ENCODE measurements at regions not wholly inside any gene's neighbourhood (a gene's known extent, or its start where the extent isn't known, plus 50 kb on each side); places are given as distances from the start of the nearest gene placed in this dataset.

DNA sequence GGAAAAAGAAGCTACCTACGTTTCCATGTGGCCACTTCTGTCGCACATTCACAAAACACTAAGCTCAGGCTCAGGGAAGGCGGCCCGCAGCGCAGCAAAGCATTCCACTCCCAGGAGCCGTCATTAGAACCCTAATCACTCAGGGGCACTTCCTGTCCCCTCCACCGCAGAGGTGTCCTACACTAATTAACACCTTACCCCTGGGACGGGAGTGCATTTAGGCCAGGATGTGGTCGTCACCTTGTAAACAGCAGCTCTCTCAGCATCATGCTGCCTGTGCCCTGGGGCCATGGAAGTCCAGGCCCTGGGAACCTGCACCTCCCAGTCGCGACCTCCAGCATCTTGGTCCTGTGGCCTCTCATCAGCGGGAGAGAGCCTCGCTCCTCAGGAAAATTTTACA, 359.8 kb upstream of the SALL3 start:
- no peaks in the 10 kb centered on the region for H4K20me1 ChIP-seq (ENCODE audit: insufficient read depth, low read length)
- no peak overlapping the region for H3K9ac ChIP-seq (ENCODE audit: low read depth, low read length)
- no peak overlapping the region for H3K4me2 ChIP-seq (ENCODE audit: insufficient read depth, low read length)
- no peaks in the 10 kb centered on the region for H3K79me2 ChIP-seq (ENCODE audit: insufficient read depth, low read length)
- TF ChIP-seq, protein P1, sequence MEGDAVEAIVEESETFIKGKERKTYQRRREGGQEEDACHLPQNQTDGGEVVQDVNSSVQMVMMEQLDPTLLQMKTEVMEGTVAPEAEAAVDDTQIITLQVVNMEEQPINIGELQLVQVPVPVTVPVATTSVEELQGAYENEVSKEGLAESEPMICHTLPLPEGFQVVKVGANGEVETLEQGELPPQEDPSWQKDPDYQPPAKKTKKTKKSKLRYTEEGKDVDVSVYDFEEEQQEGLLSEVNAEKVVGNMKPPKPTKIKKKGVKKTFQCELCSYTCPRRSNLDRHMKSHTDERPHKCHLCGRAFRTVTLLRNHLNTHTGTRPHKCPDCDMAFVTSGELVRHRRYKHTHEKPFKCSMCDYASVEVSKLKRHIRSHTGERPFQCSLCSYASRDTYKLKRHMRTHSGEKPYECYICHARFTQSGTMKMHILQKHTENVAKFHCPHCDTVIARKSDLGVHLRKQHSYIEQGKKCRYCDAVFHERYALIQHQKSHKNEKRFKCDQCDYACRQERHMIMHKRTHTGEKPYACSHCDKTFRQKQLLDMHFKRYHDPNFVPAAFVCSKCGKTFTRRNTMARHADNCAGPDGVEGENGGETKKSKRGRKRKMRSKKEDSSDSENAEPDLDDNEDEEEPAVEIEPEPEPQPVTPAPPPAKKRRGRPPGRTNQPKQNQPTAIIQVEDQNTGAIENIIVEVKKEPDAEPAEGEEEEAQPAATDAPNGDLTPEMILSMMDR (IDR thresholded peaks at IDR 0.05; ENCODE audit: borderline replicate concordance, extremely low read depth, low read length, poor library complexity, severe bottlenecking) = no peak
- no peak for TF ChIP-seq EZH2 (IDR thresholded peaks at IDR 0.05; ENCODE audit: borderline replicate concordance, low read depth, low read length, severe bottlenecking)
- no peak for DNase-seq
- H3K4me1 ChIP-seq (ENCODE audit: insufficient read depth, low read length) = no peaks in the 10 kb centered on the region
- H3K4me3 ChIP-seq (ENCODE audit: low read depth in 1 of 2, low read length in 2 of 2) = no peak overlapping the region
- no peak for ATAC-seq (ENCODE audit: insufficient read depth, low read depth)
- no peaks in the 10 kb centered on the region for H3K27me3 ChIP-seq (ENCODE audit: insufficient read depth, low read length, poor library complexity)
- no peak overlapping the region for H2AFZ ChIP-seq (ENCODE audit: low read depth, low read length)
- H3K36me3 ChIP-seq (ENCODE audit: insufficient read depth, low read length) = no peaks in the 10 kb centered on the region
- H3K27ac ChIP-seq (ENCODE audit: low read length) = no peak overlapping the region
- H3K9me3 ChIP-seq (ENCODE audit: insufficient read depth, low read length, severe bottlenecking) = no peaks in the 10 kb centered on the region

DNA sequence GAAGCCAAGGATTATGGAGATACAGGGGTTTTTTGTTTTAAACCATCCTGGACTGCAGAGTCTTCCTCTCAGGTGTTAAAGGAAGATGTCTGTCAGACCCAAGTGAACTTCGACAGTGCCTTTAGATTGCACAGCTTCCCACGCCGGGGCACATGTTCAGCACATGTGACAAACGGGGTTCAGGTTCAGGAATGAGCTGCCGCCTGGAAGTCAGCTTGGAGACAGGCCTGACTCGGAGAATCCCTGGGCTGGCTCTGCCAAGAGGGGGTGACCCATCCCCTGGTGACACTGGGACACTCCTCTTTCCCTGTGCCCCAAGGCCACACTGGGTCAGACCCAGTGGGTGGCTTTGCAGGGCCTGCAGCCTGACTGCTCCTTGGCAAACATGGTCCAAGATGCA, 359.3 kb upstream of the SALL3 start:
- Histone ChIP-seq H4K20me1 (ENCODE audit: insufficient read depth, low read length) (no peaks in the 10 kb centered on the region), H3K9ac (ENCODE audit: low read depth, low read length) (no peak overlapping the region), H3K9me3 (ENCODE audit: insufficient read depth, low read length, severe bottlenecking) (no peaks in the 10 kb centered on the region), H3K4me1 (ENCODE audit: insufficient read depth, low read length) (no peaks in the 10 kb centered on the region), H3K36me3 (ENCODE audit: insufficient read depth, low read length) (no peaks in the 10 kb centered on the region), H3K79me2 (ENCODE audit: insufficient read depth, low read length) (no peaks in the 10 kb centered on the region), H3K27me3 (ENCODE audit: insufficient read depth, low read length, poor library complexity) (no peaks in the 10 kb centered on the region), H3K4me2 (ENCODE audit: insufficient read depth, low read length) (no peak overlapping the region), H3K4me3 (ENCODE audit: low read depth in 1 of 2, low read length in 2 of 2) (no peak overlapping the region), H2AFZ (ENCODE audit: low read depth, low read length) (no peak overlapping the region), H3K27ac (ENCODE audit: low read length) (no peak overlapping the region)
- no peak for TF ChIP-seq EZH2 (IDR thresholded peaks at IDR 0.05; ENCODE audit: borderline replicate concordance, low read depth, low read length, severe bottlenecking)
- TF ChIP-seq, protein P1 (IDR thresholded peaks at IDR 0.05; ENCODE audit: borderline replicate concordance, extremely low read depth, low read length, poor library complexity, severe bottlenecking) = no peak
- DNase-seq = no peak
- ATAC-seq (ENCODE audit: insufficient read depth, low read depth) = no peak

DNA sequence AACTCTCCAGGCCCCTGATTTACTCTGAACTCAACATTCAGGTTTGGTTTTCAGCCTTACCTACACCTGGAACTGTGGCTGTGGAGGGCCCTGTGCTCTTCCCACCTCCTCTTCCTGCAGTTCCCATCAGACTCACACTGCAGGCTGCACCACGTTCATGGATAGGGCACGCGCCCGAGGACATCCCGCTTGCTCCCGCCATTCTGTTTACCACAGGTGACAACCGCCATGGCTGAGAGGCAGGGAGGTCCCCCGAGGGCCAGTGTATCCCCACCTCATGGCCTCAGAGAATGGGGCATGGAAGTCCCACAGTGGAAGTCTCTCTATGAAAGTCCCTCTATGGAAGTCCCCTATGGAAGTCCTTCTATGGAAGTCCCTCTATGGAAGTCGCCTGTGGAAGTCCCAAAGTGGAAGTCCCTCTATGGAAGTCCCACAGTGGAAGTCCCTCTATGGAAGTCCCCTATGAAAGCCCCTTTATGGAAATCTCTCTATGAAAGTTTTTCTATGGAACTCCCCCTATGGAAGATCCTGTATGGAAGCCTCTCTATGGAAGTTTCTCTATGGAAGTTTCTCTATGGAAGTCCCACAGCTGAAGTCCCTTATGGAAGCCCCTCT, 358.4 kb upstream of the SALL3 start:
- H3K9ac ChIP-seq (ENCODE audit: low read depth, low read length) = no peak overlapping the region
- H3K4me2 ChIP-seq (ENCODE audit: insufficient read depth, low read length) = no peak overlapping the region
- TF ChIP-seq, protein P1 (IDR thresholded peaks at IDR 0.05; ENCODE audit: borderline replicate concordance, extremely low read depth, low read length, poor library complexity, severe bottlenecking) = no peak
- no peak for TF ChIP-seq EZH2 (IDR thresholded peaks at IDR 0.05; ENCODE audit: borderline replicate concordance, low read depth, low read length, severe bottlenecking)
- no peaks in the 10 kb centered on the region for H3K36me3 ChIP-seq (ENCODE audit: insufficient read depth, low read length)
- H2AFZ ChIP-seq (ENCODE audit: low read depth, low read length) = no peak overlapping the region
- ATAC-seq (ENCODE audit: insufficient read depth, low read depth) (no peak), DNase-seq (no peak)
- no peaks in the 10 kb centered on the region for H4K20me1 ChIP-seq (ENCODE audit: insufficient read depth, low read length)
- H3K4me3 ChIP-seq (ENCODE audit: low read depth in 1 of 2, low read length in 2 of 2) = no peak overlapping the region
- H3K4me1 ChIP-seq (ENCODE audit: insufficient read depth, low read length) = no peaks in the 10 kb centered on the region
- H3K27me3 ChIP-seq (ENCODE audit: insufficient read depth, low read length, poor library complexity) = peaks cover 6% of the 10 kb centered on the region
- no peak overlapping the region for H3K27ac ChIP-seq (ENCODE audit: low read length)
- H3K79me2 ChIP-seq (ENCODE audit: insufficient read depth, low read length) = no peaks in the 10 kb centered on the region
- no peaks in the 10 kb centered on the region for H3K9me3 ChIP-seq (ENCODE audit: insufficient read depth, low read length, severe bottlenecking)

Measured in DND-41 (cell line).